WI38 (cell line): ENCODE measurements at regions not wholly inside any gene's neighbourhood (a gene's known extent, or its start where the extent isn't known, plus 50 kb on each side); places are given as distances from the start of the nearest gene placed in this dataset.

Experiments used
- H3K4me3 ChIP-seq: 2 replicates; pipeline ENCODE4 v1.5.1; 2011; ENCODE audit warnings: low read depth, mild to moderate bottlenecking, control low read depth, low read length
- TF ChIP-seq, protein P1 (sequence below): IDR thresholded peaks from 2 replicates; pipeline ENCODE4 v1.5.1; 2012; ENCODE audit warnings: low read depth, mild to moderate bottlenecking, control low read depth, low read length

DNA sequence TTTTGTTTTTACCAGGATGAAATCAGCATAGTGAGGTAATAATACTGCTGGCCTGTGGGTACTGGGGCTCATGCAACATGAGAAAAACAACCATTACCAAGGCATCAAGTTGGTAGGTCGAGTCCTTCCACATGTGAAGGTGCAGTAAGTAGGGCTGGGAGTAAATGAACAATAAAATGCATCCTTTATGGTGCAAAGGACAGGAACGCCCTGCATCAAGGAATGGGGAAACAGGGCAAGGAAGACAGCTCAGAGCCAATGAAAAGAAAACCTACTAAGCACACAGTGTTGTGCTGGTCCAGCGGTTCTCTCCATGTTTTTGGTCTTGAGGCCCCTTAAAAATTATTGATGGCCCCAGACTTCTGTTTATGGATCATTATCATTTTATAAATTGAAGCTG, 168.5 kb upstream of the TPM1 start:
- TF ChIP-seq, protein P1, sequence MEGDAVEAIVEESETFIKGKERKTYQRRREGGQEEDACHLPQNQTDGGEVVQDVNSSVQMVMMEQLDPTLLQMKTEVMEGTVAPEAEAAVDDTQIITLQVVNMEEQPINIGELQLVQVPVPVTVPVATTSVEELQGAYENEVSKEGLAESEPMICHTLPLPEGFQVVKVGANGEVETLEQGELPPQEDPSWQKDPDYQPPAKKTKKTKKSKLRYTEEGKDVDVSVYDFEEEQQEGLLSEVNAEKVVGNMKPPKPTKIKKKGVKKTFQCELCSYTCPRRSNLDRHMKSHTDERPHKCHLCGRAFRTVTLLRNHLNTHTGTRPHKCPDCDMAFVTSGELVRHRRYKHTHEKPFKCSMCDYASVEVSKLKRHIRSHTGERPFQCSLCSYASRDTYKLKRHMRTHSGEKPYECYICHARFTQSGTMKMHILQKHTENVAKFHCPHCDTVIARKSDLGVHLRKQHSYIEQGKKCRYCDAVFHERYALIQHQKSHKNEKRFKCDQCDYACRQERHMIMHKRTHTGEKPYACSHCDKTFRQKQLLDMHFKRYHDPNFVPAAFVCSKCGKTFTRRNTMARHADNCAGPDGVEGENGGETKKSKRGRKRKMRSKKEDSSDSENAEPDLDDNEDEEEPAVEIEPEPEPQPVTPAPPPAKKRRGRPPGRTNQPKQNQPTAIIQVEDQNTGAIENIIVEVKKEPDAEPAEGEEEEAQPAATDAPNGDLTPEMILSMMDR, result no peak
- H3K4me3 ChIP-seq, result no peak overlapping the region

DNA sequence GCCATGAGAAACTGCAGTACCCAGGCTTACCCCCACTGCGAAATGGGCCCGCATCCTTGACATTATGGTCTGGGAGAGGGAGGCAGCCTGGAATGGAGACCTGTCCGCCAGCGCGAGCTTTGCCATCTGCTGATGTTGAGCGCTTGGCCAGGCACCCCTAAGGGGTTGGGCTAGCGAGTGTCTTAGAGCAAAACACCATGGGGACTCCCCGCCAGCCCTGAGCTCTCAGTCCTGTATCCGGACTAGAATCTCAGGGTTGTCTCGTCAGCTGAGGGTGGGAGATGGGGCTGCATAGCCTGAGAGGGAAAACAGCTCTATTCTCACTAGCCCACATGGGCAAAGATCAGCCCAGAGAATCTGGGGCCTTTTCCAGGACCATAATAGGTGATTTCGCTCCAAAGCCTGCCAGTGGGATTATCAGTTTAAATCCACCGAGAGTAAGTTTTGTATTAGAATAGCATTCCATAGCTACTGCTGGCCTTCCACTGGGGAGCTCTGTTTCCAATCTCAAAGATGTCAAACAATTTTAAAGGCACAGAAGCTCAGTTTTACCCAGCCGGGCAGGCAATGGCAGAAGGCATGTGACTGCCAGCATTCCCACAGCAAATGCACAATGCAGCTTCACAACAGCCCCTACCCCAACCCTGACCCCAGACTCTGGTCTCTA, 167.5 kb upstream of the TPM1 start:
- TF ChIP-seq, protein P1, result no peak

DNA sequence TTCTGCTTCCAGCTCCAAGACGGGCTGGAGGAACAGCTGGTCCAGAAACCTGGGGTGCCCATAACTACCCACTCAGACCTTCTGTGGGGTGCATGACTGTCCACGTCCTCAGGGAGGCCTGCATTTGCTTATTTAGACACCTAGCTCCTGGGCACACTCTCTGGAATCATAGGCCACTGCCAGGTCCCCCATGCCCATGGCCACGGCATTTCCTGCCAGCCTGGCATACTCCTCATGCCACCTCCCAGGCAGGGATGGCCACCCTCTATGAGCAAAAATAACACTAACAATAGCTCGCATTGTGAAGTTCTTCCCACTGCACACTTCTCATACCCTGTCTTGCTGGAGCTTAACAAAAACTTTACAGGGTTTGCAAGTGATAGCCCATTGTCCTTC, 166.9 kb upstream of the TPM1 start:
- H3K4me3 ChIP-seq, result no peak overlapping the region
- TF ChIP-seq, protein P1, result no peak

More for the DNA sequence above, 167.5 kb upstream of the TPM1 start:
- no peak overlapping the region for H3K4me3 ChIP-seq

DNA sequence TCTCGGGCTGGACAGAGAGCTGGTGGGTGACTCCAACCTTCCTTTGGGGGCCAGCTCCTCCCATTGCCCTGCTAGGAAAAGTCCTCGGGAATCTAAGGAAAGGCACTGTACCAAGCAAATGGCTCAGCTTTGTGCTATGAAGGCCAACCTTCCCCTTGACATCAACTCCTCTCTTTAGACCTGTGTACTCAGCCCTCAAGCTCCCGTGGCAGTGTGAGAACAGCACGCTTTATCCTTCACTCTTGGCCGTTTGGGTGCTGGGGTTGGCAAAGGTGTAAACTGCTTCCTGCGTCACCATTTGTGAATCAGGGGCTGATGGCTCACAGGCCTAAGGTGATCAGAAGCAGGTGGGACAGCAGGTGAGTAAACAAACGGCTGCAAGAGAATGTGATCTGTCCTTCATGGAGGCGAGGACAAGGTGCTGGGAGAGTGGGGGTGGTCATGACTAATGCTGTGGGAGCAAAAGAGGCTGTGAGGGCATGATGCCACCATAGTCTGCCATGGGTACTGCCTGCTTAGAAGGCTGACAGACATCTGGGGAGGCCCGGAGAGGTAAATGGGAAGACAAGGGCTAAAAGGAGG, 165.2 kb upstream of the TPM1 start:
- H3K4me3 ChIP-seq, result no peak overlapping the region
- TF ChIP-seq, protein P1, result no peak

DNA sequence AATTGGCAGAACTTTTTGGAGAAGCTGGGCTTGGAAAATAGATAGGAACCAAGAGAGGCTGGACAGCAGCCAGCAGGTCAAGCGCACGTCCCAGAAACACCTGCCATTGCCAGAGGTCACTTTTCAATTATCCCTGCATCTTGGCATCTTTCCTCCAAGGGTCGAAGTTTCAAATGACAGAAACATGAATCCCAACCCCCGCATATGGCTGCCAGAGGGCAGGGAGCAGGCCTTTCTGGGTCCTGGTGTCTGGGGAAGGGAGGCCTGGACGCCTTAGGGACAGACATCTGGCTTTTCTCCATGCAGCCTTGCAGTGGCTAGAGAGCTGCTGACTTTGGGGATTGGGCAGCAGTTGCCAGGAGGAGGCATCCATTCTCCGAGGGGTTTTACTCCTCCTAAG, 164.5 kb upstream of the TPM1 start:
- TF ChIP-seq, protein P1, result no peak
- H3K4me3 ChIP-seq, result no peak overlapping the region

DNA sequence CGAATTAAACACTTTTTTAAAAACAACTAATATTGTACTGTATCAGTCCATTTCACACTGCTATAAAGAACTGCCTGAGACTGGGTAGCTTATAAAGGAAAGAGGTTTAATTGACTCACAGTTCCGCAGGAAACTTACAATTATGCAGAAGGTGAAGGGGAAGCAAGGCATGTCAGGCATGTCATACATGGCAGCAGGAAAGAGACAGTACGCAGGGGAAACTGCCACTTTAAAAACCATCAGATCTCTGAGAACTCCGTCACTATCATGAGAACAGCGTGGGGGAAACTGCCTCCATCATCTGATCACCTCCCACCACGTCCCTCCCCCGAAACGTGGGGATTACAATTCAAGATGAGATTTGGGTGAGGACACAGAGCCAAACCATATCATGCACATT, 162.8 kb upstream of the TPM1 start:
- H3K4me3 ChIP-seq, result no peak overlapping the region
- TF ChIP-seq, protein P1, result no peak

DNA sequence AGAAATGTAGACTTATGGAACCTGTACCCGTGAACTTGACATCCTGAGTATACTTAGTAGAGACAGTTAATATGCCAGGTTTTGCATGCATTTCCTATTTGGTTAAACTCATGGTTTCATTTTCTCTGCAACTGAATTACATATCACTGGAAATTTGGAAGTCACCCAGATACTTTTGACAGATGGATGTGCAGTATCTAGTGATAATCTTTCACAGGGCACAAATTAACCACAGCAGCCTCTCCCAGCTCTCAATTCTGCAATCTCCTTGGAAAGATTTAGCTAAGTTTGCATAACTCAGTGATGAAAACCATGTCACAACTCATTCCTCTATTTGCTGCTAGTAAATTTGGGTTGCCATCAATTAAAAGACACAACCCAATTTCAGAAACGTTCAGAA, 162.3 kb upstream of the TPM1 start:
- no peak overlapping the region for H3K4me3 ChIP-seq

More for the DNA sequence above, 162.3 kb upstream of the TPM1 start:
- TF ChIP-seq, protein P1, result no peak
